ENCODE measurements at regions not wholly inside any gene's neighbourhood (a gene's known extent, or its start where the extent isn't known, plus 50 kb on each side); places are given as distances from the start of the nearest gene placed in this dataset.

DNA sequence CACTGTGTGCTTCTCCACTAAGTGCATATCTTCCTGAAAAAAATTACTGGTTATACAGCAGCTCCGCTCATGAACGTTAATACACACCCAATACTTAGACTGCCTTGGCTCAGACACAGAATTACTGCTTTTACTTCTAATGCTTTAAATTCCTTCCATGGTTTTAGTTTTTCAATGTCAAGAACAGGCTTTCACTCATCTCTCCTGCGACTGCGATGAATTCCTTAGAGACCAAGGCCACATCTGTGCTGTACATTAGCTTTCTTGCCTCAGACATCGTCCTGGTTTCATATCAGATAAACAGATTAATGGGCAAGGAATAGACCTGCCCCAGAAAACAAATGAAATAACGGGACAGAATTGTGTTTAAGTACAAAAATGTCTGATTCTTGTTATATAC lies 120.2 kb downstream of the CYP26A1 start:
- no peak for TF ChIP-seq POLR2A (IDR thresholded peaks at IDR 0.05)
- TF ChIP-seq, protein P1, sequence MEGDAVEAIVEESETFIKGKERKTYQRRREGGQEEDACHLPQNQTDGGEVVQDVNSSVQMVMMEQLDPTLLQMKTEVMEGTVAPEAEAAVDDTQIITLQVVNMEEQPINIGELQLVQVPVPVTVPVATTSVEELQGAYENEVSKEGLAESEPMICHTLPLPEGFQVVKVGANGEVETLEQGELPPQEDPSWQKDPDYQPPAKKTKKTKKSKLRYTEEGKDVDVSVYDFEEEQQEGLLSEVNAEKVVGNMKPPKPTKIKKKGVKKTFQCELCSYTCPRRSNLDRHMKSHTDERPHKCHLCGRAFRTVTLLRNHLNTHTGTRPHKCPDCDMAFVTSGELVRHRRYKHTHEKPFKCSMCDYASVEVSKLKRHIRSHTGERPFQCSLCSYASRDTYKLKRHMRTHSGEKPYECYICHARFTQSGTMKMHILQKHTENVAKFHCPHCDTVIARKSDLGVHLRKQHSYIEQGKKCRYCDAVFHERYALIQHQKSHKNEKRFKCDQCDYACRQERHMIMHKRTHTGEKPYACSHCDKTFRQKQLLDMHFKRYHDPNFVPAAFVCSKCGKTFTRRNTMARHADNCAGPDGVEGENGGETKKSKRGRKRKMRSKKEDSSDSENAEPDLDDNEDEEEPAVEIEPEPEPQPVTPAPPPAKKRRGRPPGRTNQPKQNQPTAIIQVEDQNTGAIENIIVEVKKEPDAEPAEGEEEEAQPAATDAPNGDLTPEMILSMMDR (IDR thresholded peaks at IDR 0.05) = no peak
- DNase-seq = no peak
- WGBS, 2 donors = 48 to 61% methylated on average over 6 of the region's 6 CpGs
- no peak overlapping the region for H3K4me3 ChIP-seq
- intact Hi-C loops (cut with DNase I; ENCODE audit: low total_unique reads) = no loop called here
- no peaks in the 10 kb centered on the region for H3K27me3 ChIP-seq
- no peaks in the 10 kb centered on the region for H3K36me3 ChIP-seq (ENCODE audit: low read depth, missing control alignments)
- H3K27ac ChIP-seq = no peak overlapping the region
- H3K4me1 ChIP-seq = peaks cover 3% of the 10 kb centered on the region
- no peaks in the 10 kb centered on the region for H3K9me3 ChIP-seq

DNA sequence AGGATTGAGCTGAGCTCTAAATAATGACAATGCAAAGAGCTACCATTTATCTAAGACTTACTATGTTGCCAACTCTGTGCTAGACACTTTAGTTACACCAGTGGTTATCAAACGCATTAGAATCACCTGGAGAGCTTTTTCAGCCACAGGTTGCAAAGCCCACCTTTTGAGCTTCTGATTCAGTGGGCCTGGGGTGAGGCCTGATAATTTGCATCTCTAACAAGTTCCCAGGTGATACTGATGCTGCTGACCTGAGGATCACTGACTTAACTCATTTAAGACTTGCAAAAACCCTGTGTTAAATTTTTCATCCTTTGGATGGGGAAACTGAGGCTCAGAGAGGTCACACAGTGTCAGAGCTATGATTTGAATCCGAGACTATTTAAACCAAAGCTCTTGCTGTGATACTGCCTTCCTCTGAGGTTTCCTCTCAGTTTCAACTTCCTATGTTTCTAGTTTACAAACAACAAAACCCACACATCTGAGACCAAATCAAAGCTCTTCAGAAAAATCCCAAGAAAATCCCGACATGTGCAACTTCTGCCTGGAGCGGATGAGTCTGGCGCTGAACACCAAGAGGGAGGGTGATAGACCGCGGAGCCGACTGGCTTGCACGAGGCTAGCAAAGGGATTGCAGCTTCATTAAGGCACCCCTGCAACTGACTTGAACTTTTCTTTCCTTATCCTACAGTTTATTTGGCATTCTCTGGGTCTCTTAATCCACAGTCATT lies 124.9 kb downstream of the CYP26A1 start:
- 12 to 17% methylated on average over 9 of the region's 9 CpGs for WGBS, 2 donors
- no peak overlapping the region for H3K27ac ChIP-seq
- TF ChIP-seq, protein P1 (IDR thresholded peaks at IDR 0.05) = no peak
- no peak for TF ChIP-seq POLR2A (IDR thresholded peaks at IDR 0.05)
- intact Hi-C loops (cut with DNase I; ENCODE audit: low total_unique reads) = no loop called here
- peak overlapping the region in 1 of 2 donors; percentile 17 for H3K4me3 ChIP-seq
- DNase-seq = peak; percentile 26
- no peaks in the 10 kb centered on the region for H3K9me3 ChIP-seq
- H3K4me1 ChIP-seq = peaks cover 3% of the 10 kb centered on the region
- no peaks in the 10 kb centered on the region for H3K27me3 ChIP-seq
- H3K36me3 ChIP-seq (ENCODE audit: low read depth, missing control alignments) = no peaks in the 10 kb centered on the region

DNA sequence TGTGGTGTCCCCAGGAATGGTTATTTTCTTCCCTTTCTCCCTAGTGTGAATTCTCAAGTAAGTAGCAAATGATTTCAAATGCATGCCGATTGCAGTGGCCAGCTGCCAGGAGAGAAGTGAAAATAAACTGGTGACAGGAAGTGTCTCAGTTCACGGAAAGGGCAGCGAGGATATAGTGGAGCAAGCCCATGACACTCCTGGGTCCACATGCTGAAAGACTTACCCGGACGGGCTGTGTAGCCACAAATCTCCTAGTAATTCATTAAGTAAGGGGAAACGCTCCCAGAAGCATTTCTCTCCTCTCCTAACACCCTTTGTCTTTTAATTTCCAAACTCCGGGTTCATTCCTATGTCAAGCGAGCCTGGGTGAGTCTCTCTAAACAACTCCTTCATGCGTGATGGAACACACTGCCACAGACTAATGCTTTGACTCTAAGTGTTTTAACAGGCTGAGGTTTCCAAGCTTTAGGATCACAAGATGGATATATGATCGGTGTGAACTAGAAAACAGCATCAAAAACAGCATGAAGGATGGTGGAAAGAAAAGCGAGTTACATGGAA lies 125.6 kb downstream of the CYP26A1 start:
- no peak overlapping the region for H3K27ac ChIP-seq
- no peak for TF ChIP-seq POLR2A (IDR thresholded peaks at IDR 0.05)
- TF ChIP-seq, protein P1 (IDR thresholded peaks at IDR 0.05) = no peak
- WGBS, 2 donors = 8 to 10% methylated on average over 11 of the region's 11 CpGs
- no peaks in the 10 kb centered on the region for H3K36me3 ChIP-seq (ENCODE audit: low read depth, missing control alignments)
- H3K27me3 ChIP-seq = no peaks in the 10 kb centered on the region
- H3K9me3 ChIP-seq = no peaks in the 10 kb centered on the region
- peaks cover 3% of the 10 kb centered on the region for H3K4me1 ChIP-seq
- H3K4me3 ChIP-seq = peak overlapping the region; percentile 1 to 17
- intact Hi-C loops (cut with DNase I; ENCODE audit: low total_unique reads) = no loop called here
- DNase-seq = peak; percentile 49

DNA sequence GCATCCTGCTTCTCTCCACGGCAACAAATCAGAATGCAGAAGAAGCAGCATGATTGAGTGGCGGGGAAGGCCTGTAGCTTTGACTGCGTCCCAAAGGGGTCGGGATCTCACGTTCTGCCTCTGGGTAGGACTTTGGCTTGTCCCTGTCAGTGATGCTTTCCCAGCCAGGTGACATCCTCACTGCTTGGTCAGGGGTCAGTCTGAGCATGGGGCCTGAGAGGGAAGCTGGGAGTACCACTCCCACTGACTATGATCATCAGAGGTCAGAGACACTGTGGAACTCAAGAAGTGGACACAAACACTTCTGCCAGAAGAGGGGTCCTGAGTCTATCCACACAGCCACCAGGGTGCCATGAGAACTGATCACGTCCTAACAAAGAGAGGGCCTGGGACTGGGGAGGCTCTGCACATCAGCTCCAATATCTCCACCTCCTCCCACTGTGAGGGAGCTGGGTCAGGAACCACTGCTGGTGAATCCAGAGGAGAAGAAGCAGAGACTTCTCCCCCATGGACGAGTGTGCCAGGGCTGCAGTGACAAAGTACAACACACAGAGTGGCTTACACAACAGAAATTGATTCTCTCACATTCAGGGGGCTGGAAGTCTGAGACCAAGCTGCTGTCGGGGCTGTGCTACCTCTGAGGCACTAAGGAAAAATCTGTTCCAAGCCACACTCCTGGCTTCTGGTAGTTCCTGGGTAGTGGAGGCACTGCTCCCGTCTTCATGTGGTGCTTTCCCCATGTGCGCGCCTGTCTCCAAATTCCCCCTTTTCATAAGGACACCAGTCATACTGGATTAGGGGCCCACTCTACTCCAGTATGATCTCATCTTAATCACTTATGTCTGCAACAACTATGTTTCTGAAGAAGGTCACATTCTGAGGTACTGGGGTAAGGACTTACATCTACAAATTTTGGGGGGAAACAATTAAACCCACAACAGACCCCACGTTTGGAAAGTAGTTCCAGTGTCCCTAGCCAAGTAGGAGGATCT lies 131.1 kb downstream of the CYP26A1 start:
- H3K27ac ChIP-seq = no peak overlapping the region
- H3K9me3 ChIP-seq = no peaks in the 10 kb centered on the region
- WGBS, 2 donors = 84 to 86% methylated on average over 12 of the region's 12 CpGs
- no peak for DNase-seq
- H3K27me3 ChIP-seq = no peaks in the 10 kb centered on the region
- H3K36me3 ChIP-seq (ENCODE audit: low read depth, missing control alignments) = no peaks in the 10 kb centered on the region
- intact Hi-C loops (cut with DNase I; ENCODE audit: low total_unique reads) = no loop called here
- no peaks in the 10 kb centered on the region for H3K4me1 ChIP-seq
- H3K4me3 ChIP-seq = no peak overlapping the region
- TF ChIP-seq, protein P1 (IDR thresholded peaks at IDR 0.05) = no peak
- TF ChIP-seq POLR2A (IDR thresholded peaks at IDR 0.05) = no peak
